IMR-90 (cell line): ENCODE measurements at regions not wholly inside any gene's neighbourhood (a gene's known extent, or its start where the extent isn't known, plus 50 kb on each side); places are given as distances from the start of the nearest gene placed in this dataset.

ENCODE experiments used
- ATAC-seq: fragments of 200-7000 bp; cut with Tn5 transposase; 2 replicates; pipeline ENCODE4 v1.9.1; 2020; ENCODE audit warnings: low read depth, mild to moderate bottlenecking, moderate library complexity
- BruUV-seq: library from RNA; stranded (reverse); fragments of 400-500 nt; replicated peaks from 2 replicates; lab custom pipeline; 2021; lab: Mats Ljungman, UMichigan
- CTCF ChIA-PET: fragments of 300-600 bp; formaldehyde crosslinking; extraction: SDS; loops from one replicate; lab custom pipeline; 2021; ENCODE audit warnings: antibody characterized with exemption; lab: Yijun Ruan, JAX
- POLR2A ChIA-PET: fragments of 300-600 bp; sonication (Branson Sonifier 250); formaldehyde crosslinking; loops from one replicate; lab custom pipeline; 2022; ENCODE audit warnings: antibody characterized with exemption; ENCODE audit not compliant: unreplicated experiment; lab: Charles Lee
- DNase-seq: peaks from one replicate; pipeline ENCODE4 v3.0.0; 2013
- H2AFZ ChIP-seq: replicated peaks from 2 replicates; pipeline ENCODE3; 2013; ENCODE audit warnings: low read length, mild to moderate bottlenecking; ENCODE audit not compliant: poor library complexity
- H2AK5ac ChIP-seq: 2 replicates; pipeline ENCODE4 v1.6.1; 2013; ENCODE audit warnings: low read depth, low read length, inconsistent platforms
- H2AK9ac ChIP-seq: replicated peaks from 2 replicates; pipeline ENCODE3; 2013; ENCODE audit warnings: mild to moderate bottlenecking, low read depth, low read length, moderate library complexity; ENCODE audit not compliant: poor library complexity
- H2BK120ac ChIP-seq: 2 replicates; pipeline ENCODE4 v1.6.1; 2013; ENCODE audit warnings: low read depth, low read length, inconsistent platforms
- H2BK15ac ChIP-seq: 3 replicates; pipeline ENCODE4 v1.6.1; 2013; ENCODE audit warnings: low read depth, low read length, inconsistent platforms
- H2BK20ac ChIP-seq: 2 replicates; pipeline ENCODE4 v1.6.1; 2013; ENCODE audit warnings: low read depth, mild to moderate bottlenecking, inconsistent platforms, low read length, moderate library complexity
- H2BK5ac ChIP-seq: 2 replicates; pipeline ENCODE4 v1.6.1; 2013; ENCODE audit warnings: mild to moderate bottlenecking, low read depth, low read length, inconsistent platforms; ENCODE audit not compliant: poor library complexity, severe bottlenecking
- H3K14ac ChIP-seq: replicated peaks from 2 replicates; pipeline ENCODE4 v1.6.1; 2013; ENCODE audit warnings: low read depth, low read length, inconsistent platforms
- H3K18ac ChIP-seq: 2 replicates; pipeline ENCODE4 v1.6.1; 2013; ENCODE audit warnings: low read depth, low read length, control low read depth
- H3K23ac ChIP-seq: 2 replicates; pipeline ENCODE4 v1.6.1; 2013; ENCODE audit warnings: low read depth, low read length, inconsistent platforms
- H3K27ac ChIP-seq: 2 replicates; pipeline ENCODE4 v1.5.1; 2013; ENCODE audit warnings: mild to moderate bottlenecking, control low read depth, low read length; ENCODE audit not compliant: insufficient read depth
- H3K27me3 ChIP-seq: 2 replicates; pipeline ENCODE4 v1.6.1; 2013; ENCODE audit warnings: low read length; ENCODE audit not compliant: control insufficient read depth, insufficient read depth
- H3K36me3 ChIP-seq: 2 replicates; pipeline ENCODE4 v1.6.1; 2013; ENCODE audit warnings: low read length, mixed read lengths; ENCODE audit not compliant: control insufficient read depth, insufficient read depth
- H3K4ac ChIP-seq: 2 replicates; pipeline ENCODE4 v1.6.1; 2013; ENCODE audit warnings: low read depth, low read length, inconsistent platforms
- H3K4me1 ChIP-seq: 2 replicates; pipeline ENCODE4 v1.6.1; 2013; ENCODE audit warnings: low read length, mixed read lengths; ENCODE audit not compliant: control insufficient read depth, insufficient read depth
- H3K4me2 ChIP-seq: 2 replicates; pipeline ENCODE4 v1.6.1; 2013; ENCODE audit warnings: low read depth, mild to moderate bottlenecking, control low read depth, low read length, moderate library complexity
- H3K4me3 ChIP-seq: 2 replicates; pipeline ENCODE4 v1.5.1; 2013; ENCODE audit warnings: low read depth, mild to moderate bottlenecking, control low read depth, low read length, moderate library complexity; ENCODE audit not compliant: insufficient read depth
- H3K56ac ChIP-seq: 2 replicates; pipeline ENCODE4 v1.6.1; 2013; ENCODE audit warnings: low read length, inconsistent platforms; ENCODE audit not compliant: insufficient read depth; ENCODE audit errors: extremely low read depth
- H3K79me1 ChIP-seq, 2 experiments: 2 replicates each; pipeline ENCODE4 v1.6.1; 2013; ENCODE audit warnings: low read length in 2 of 2, inconsistent platforms in 1 of 2, low read depth in 1 of 2
- H3K9ac ChIP-seq: 2 replicates; pipeline ENCODE4 v1.6.1; 2013; ENCODE audit warnings: low read depth, low read length, control low read depth
- H3K9me1 ChIP-seq: 2 replicates; pipeline ENCODE4 v1.6.1; 2013; ENCODE audit warnings: low read length, inconsistent platforms; ENCODE audit not compliant: insufficient read depth
- H3K9me3 ChIP-seq: 2 replicates; pipeline ENCODE4 v1.6.1; 2013; ENCODE audit warnings: low read length; ENCODE audit not compliant: control insufficient read depth, insufficient read depth
- H4K20me1 ChIP-seq: 2 replicates; pipeline ENCODE4 v1.6.1; 2013; ENCODE audit warnings: low read length, inconsistent platforms; ENCODE audit not compliant: insufficient read depth
- H4K5ac ChIP-seq: 2 replicates; pipeline ENCODE4 v1.6.1; 2013; ENCODE audit warnings: mild to moderate bottlenecking, low read depth, low read length, control low read depth
- H4K8ac ChIP-seq, 2 experiments: 2 replicates each; pipeline ENCODE4 v1.6.1; 2013; ENCODE audit warnings: low read depth in 2 of 2, low read length in 2 of 2, control low read depth in 1 of 2, inconsistent platforms in 1 of 2
- H4K91ac ChIP-seq: 2 replicates; pipeline ENCODE4 v1.6.1; 2013; ENCODE audit warnings: low read depth, low read length, inconsistent platforms; ENCODE audit not compliant: insufficient read depth
- BHLHE40 ChIP-seq: fragments of 150-350 bp; IDR thresholded peaks from 2 replicates; pipeline ENCODE4 v1.6.1; 2016; ENCODE audit warnings: mild to moderate bottlenecking, low read depth, low read length
- CEBPB ChIP-seq: IDR thresholded peaks from 2 replicates; pipeline ENCODE4 v1.6.1; 2012; ENCODE audit warnings: low read depth, low read length, improper control_type of control experiment
- CHD1 ChIP-seq: IDR thresholded peaks from 2 replicates; pipeline ENCODE4 v1.6.1; 2012; ENCODE audit warnings: low read depth, low read length, improper control_type of control experiment
- CTCF ChIP-seq: conservative IDR thresholded peaks from 2 replicates; pipeline ENCODE4 v1.5.1; 2012; ENCODE audit warnings: mild to moderate bottlenecking, low read depth, low read length, improper control_type of control experiment
- ELK1 ChIP-seq: fragments of 150-350 bp; IDR thresholded peaks from 2 replicates; pipeline ENCODE4 v1.6.1; 2016; ENCODE audit warnings: low read depth, mild to moderate bottlenecking, low read length, moderate library complexity, borderline replicate concordance
- FOS ChIP-seq: fragments of 150-350 bp; IDR thresholded peaks from 2 replicates; pipeline ENCODE4 v1.6.1; 2016; ENCODE audit warnings: low read depth, low read length
- MAFK ChIP-seq: IDR thresholded peaks from 2 replicates; pipeline ENCODE4 v1.6.1; 2012; ENCODE audit warnings: low read depth, low read length, improper control_type of control experiment
- MAZ ChIP-seq: IDR thresholded peaks from 2 replicates; pipeline ENCODE4 v1.6.1; 2012; ENCODE audit warnings: low read depth, mild to moderate bottlenecking, low read length, improper control_type of control experiment, moderate library complexity, borderline replicate concordance
- MXI1 ChIP-seq: IDR thresholded peaks from 2 replicates; pipeline ENCODE4 v1.6.1; 2012; ENCODE audit warnings: low read depth, mild to moderate bottlenecking, low read length, moderate library complexity, borderline replicate concordance
- NFE2L2 ChIP-seq: fragments of 150-350 bp; IDR thresholded peaks from 2 replicates; pipeline ENCODE4 v1.6.1; 2016; ENCODE audit warnings: low read depth, mild to moderate bottlenecking, low read length
- POLR2A ChIP-seq: IDR thresholded peaks from 2 replicates; pipeline ENCODE4 v1.6.1; 2012; ENCODE audit warnings: mild to moderate bottlenecking, low read depth, low read length
- RAD21 ChIP-seq: IDR thresholded peaks from 2 replicates; pipeline ENCODE4 v1.6.1; 2012; ENCODE audit warnings: low read length, improper control_type of control experiment
- RCOR1 ChIP-seq: IDR thresholded peaks from 2 replicates; pipeline ENCODE4 v1.6.1; 2012; ENCODE audit warnings: mild to moderate bottlenecking, low read length, improper control_type of control experiment; ENCODE audit not compliant: insufficient replicate concordance
- RFX5 ChIP-seq: IDR thresholded peaks from 2 replicates; pipeline ENCODE4 v1.8.0; 2012; ENCODE audit warnings: low read depth, mild to moderate bottlenecking, low read length, moderate library complexity
- SMC3 ChIP-seq: fragments of 150-350 bp; IDR thresholded peaks from 2 replicates; pipeline ENCODE4 v1.6.1; 2016; ENCODE audit warnings: low read depth, mild to moderate bottlenecking, antibody characterized with exemption, low read length, moderate library complexity
- USF2 ChIP-seq: fragments of 150-350 bp; IDR thresholded peaks from 2 replicates; pipeline ENCODE4 v1.6.1; 2017; ENCODE audit warnings: mild to moderate bottlenecking, antibody characterized with exemption, low read length, low read depth
- whole genome bisulfite sequencing, 2 experiments: methylation state at CpG; one replicate each; pipeline versions ENCODE4 v1.1.5 to v1.1.7; 2013; ENCODE audit warnings: missing lambda C conversion rate in 2 of 2; ENCODE audit not compliant: insufficient read length in 1 of 2; ENCODE audit errors: extremely low coverage in 2 of 2; 5-methylcytosine and 5-hydroxymethylcytosine counted together
- dilution Hi-C: fragments of 300-500 bp; cut with HindIII; formaldehyde crosslinking; loops from one replicate; pipeline ENCODE4 v1.14.3; 2018; ENCODE audit warnings: low sequenced_read_pairs; ENCODE audit not compliant: unreplicated experiment
- in situ Hi-C: fragments of 300-500 bp; cut with MboI; formaldehyde crosslinking; loops from 3 replicates; pipeline ENCODE4 v1.14.3; 2019; ENCODE audit warnings: low sequenced_read_pairs, inconsistent platforms, mixed read lengths
- intact Hi-C: fragments of 100-400 bp; cut with micrococcal nuclease; formaldehyde crosslinking; loops from 2 replicates; pipeline ENCODE4 v1.10.0; 2022

GRCh38 chr14:104448321-104448720 is 131.2 kb upstream of the C14orf180 start:
- in situ Hi-C loops (no loop called here), intact Hi-C loops (no loop called here), dilution Hi-C loops (no loop called here)
- CTCF ChIA-PET: no interaction called here
- H3K4me3 ChIP-seq: no peak overlapping the region
- TF ChIP-seq ELK1: no peak
- no peak for TF ChIP-seq RAD21
- TF ChIP-seq BHLHE40: no peak
- TF ChIP-seq USF2: no peak
- TF ChIP-seq RFX5: no peak
- no peak for TF ChIP-seq FOS
- TF ChIP-seq NFE2L2: no peak
- TF ChIP-seq POLR2A: no peak
- TF ChIP-seq CHD1: no peak
- no peak for TF ChIP-seq SMC3
- TF ChIP-seq MAFK: no peak
- no peak for TF ChIP-seq CTCF
- no peak for TF ChIP-seq MAZ
- no peak for TF ChIP-seq MXI1
- TF ChIP-seq RCOR1: no peak
- TF ChIP-seq CEBPB: no peak
- no peak overlapping the region for H2BK120ac ChIP-seq
- no peak for ATAC-seq
- H2AFZ ChIP-seq: no peak overlapping the region
- H2AK9ac ChIP-seq: no peak overlapping the region
- H3K4me1 ChIP-seq: no peaks in the 10 kb centered on the region
- no peaks in the 10 kb centered on the region for H4K20me1 ChIP-seq
- POLR2A ChIA-PET: no interaction called here
- H2BK5ac ChIP-seq: no peak overlapping the region
- no peak overlapping the region for H3K14ac ChIP-seq
- peaks cover 25% of the 10 kb centered on the region for H3K9me3 ChIP-seq
- no peak overlapping the region for H4K8ac ChIP-seq
- H3K36me3 ChIP-seq: no peaks in the 10 kb centered on the region
- H3K9me1 ChIP-seq: no peaks in the 10 kb centered on the region
- no peak overlapping the region for H2AK5ac ChIP-seq
- H2BK20ac ChIP-seq: no peak overlapping the region
- no CpG with 5 or more reads among the region's 2 CpGs for WGBS, 2 experiments
- BruUV-seq: no TSS peak
- no peak overlapping the region for H4K5ac ChIP-seq
- no peak overlapping the region for H3K4me2 ChIP-seq
- no peaks in the 10 kb centered on the region for H3K27me3 ChIP-seq
- H3K23ac ChIP-seq: no peak overlapping the region
- H4K91ac ChIP-seq: no peak overlapping the region
- no peak overlapping the region for H3K9ac ChIP-seq
- DNase-seq: no peak
- no peaks in the 10 kb centered on the region for H3K79me1 ChIP-seq
- H3K56ac ChIP-seq: no peak overlapping the region
- H3K27ac ChIP-seq: no peak overlapping the region
- H2BK15ac ChIP-seq: no peak overlapping the region
- H3K18ac ChIP-seq: no peak overlapping the region
- no peak overlapping the region for H3K4ac ChIP-seq
